Spleen (tissue), 11 donors: ENCODE measurements at regions not wholly inside any gene's neighbourhood (a gene's known extent, or its start where the extent isn't known, plus 50 kb on each side); places are given as distances from the start of the nearest gene placed in this dataset.
A peak's percentile ranks its signal among the peaks of the same experiment; 100 is the strongest.

Experiments used
- DNase-seq: peaks from one replicate; pipeline ENCODE4 v3.0.0-alpha.2; 2020
- H3K27ac ChIP-seq, 8 donors: fragments of 200-600 bp; sonication (generic) in 7 of 8; 1 replicate in 4 of 8; 2 replicates in 4 of 8; pipeline versions ENCODE4 v1.5.0 to v1.8.0; 2016 to 2021; ENCODE audit warnings: inconsistent platforms in 4 of 8, mild to moderate bottlenecking in 4 of 8, moderate library complexity in 1 of 8
- H3K27me3 ChIP-seq, 7 donors: fragments of 200-600 bp; sonication (generic) in 6 of 7; replicated peaks in 1 of 7; 1 replicate in 4 of 7; 2 replicates in 3 of 7; pipeline versions ENCODE4 v1.5.0 to v1.8.0; 2016 to 2021; ENCODE audit warnings: inconsistent platforms in 3 of 7, mild to moderate bottlenecking in 1 of 7
- H3K36me3 ChIP-seq, 6 donors: fragments of 200-600 bp; sonication (generic) in 5 of 6; 1 replicate in 4 of 6; 2 replicates in 2 of 6; pipeline versions ENCODE4 v1.5.0 to v1.8.0; 2016 to 2021; ENCODE audit warnings: inconsistent platforms in 2 of 6
- H3K4me1 ChIP-seq, 6 donors: fragments of 200-600 bp; sonication (generic) in 5 of 6; 1 replicate in 3 of 6; 2 replicates in 3 of 6; pipeline versions ENCODE4 v1.5.0 to v1.8.0; 2016 to 2021; ENCODE audit warnings: inconsistent platforms in 3 of 6
- H3K4me3 ChIP-seq, 8 donors: fragments of 200-600 bp; sonication (generic) in 7 of 8; 1 replicate in 4 of 8; 2 replicates in 4 of 8; pipeline versions ENCODE4 v1.5.0 to v1.8.0; 2016 to 2021; ENCODE audit warnings: inconsistent platforms in 4 of 8, mild to moderate bottlenecking in 4 of 8, moderate library complexity in 2 of 8
- H3K9me3 ChIP-seq, 8 donors: fragments of 200-600 bp; sonication (generic) in 7 of 8; 1 replicate in 4 of 8; 2 replicates in 4 of 8; pipeline versions ENCODE4 v1.5.0 to v1.8.0; 2016 to 2021; ENCODE audit warnings: inconsistent platforms in 4 of 8
- CTCF ChIP-seq, 11 experiments: fragments of 200-600 bp in 7 of 11; fragments of 450-650 bp in 4 of 11; sonication (generic) in 4 of 11; IDR thresholded peaks in 8 of 11; conservative IDR thresholded peaks in 3 of 11; 1 replicate in 7 of 11; 2 replicates in 4 of 11; pipeline versions ENCODE4 v1.4.0 to v1.8.0; 2016 to 2021; ENCODE audit warnings: antibody characterized with exemption in 11 of 11, inconsistent platforms in 4 of 11, mild to moderate bottlenecking in 1 of 11
- POLR2A ChIP-seq, 3 donors: fragments of 450-650 bp; IDR thresholded peaks; one replicate each; pipeline ENCODE4 v1.5.1; 2017; ENCODE audit warnings: antibody characterized with exemption in 3 of 3, mild to moderate bottlenecking in 1 of 3
- POLR2AphosphoS5 ChIP-seq, 3 donors: sonication (generic); formaldehyde crosslinking; IDR thresholded peaks; one replicate each; pipeline ENCODE4 v1.5.1; 2017; ENCODE audit warnings: antibody characterized with exemption in 3 of 3
- WGBS, 5 donors: extraction: QIAGEN DNeasy Blood & Tissue Kit in 3 of 5; methylation state at CpG; one replicate each; pipeline versions ENCODE4 v1.1.5 to v1.1.7; 2013 to 2018; 5-methylcytosine and 5-hydroxymethylcytosine counted together
- intact Hi-C: fragments of 100-400 bp; cut with DNase I; formaldehyde crosslinking; loops from one replicate; pipeline ENCODE4 v1.15.0; 2023; ENCODE audit warnings: low total_unique reads
- donor health status: healthy with polysubstance abuse.
- donor health status: DM: no; HTN: no; CAD: no; lungs with moderate emphysema.
- donor health status: DM: no; HTN: no; CAD: no.
- donor health status: Bipolar disorder and iron deficiency.
- donor health status: healthy.
- donor health status: DM: no; HTN: no; CAD: no.
- donor health status: DM: yes; HTN: yes; CAD: no.

GRCh38 chr2:234768608-234769196, 183.1 kb upstream of the SH3BP4 start:
- no peak for DNase-seq
- intact Hi-C loops, result no loop called here
- H3K4me3 ChIP-seq, result no peak overlapping the region
- no peaks in the 10 kb centered on the region for H3K36me3 ChIP-seq
- H3K27me3 ChIP-seq, result peaks cover 0 to 14% (median 0%) of the 10 kb centered on the region in 7 donors
- TF ChIP-seq POLR2AphosphoS5 (IDR thresholded peaks at IDR 0.05) (no peak), CTCF (IDR thresholded peaks at IDR 0.05 in 8 of 11, conservative IDR thresholded peaks at IDR 0.05 in 3 of 11) (no peak), POLR2A (IDR thresholded peaks at IDR 0.05) (no peak)
- no peaks in the 10 kb centered on the region for H3K4me1 ChIP-seq
- 80 to 96% (median 87%) methylated on average over 9 of the region's 9 CpGs for WGBS, 5 donors
- peak overlapping the region in 5 of 8 donors; percentile 22 to 63 (median 27) for H3K27ac ChIP-seq
- H3K9me3 ChIP-seq, result no peaks in the 10 kb centered on the region

GRCh38 chr2:234765279-234765678, 186.5 kb upstream of the SH3BP4 start:
- DNase-seq, result no peak
- H3K4me3 ChIP-seq, result no peak overlapping the region
- TF ChIP-seq POLR2A (IDR thresholded peaks at IDR 0.05) (no peak), POLR2AphosphoS5 (IDR thresholded peaks at IDR 0.05) (no peak), CTCF (IDR thresholded peaks at IDR 0.05 in 8 of 11, conservative IDR thresholded peaks at IDR 0.05 in 3 of 11) (no peak)
- H3K9me3 ChIP-seq, result peaks cover 0 to 13% (median 9%) of the 10 kb centered on the region in 8 donors
- H3K4me1 ChIP-seq, result no peaks in the 10 kb centered on the region
- peaks cover 0 to 7% (median 0%) of the 10 kb centered on the region in 7 donors for H3K27me3 ChIP-seq
- no peaks in the 10 kb centered on the region for H3K36me3 ChIP-seq
- intact Hi-C loops, result no loop called here
- WGBS, 5 donors, result 69 to 87% (median 75%) methylated on average over 5 of the region's 5 CpGs
- H3K27ac ChIP-seq, result no peak overlapping the region

- H3K27me3 ChIP-seq, result peaks cover 0 to 7% (median 0%) of the 10 kb centered on the region in 7 donors
- H3K27ac ChIP-seq, result no peak overlapping the region
- no peak for DNase-seq
- TF ChIP-seq CTCF (IDR thresholded peaks at IDR 0.05 in 8 of 11, conservative IDR thresholded peaks at IDR 0.05 in 3 of 11), result no peak
- no peak for TF ChIP-seq POLR2AphosphoS5 (IDR thresholded peaks at IDR 0.05)
- no peak for TF ChIP-seq POLR2A (IDR thresholded peaks at IDR 0.05)
- H3K4me3 ChIP-seq, result no peak overlapping the region
- H3K9me3 ChIP-seq, result peaks cover 0 to 17% (median 9%) of the 10 kb centered on the region in 8 donors
- WGBS, 5 donors, result 66 to 95% (median 86%) methylated on average over 3 of the region's 3 CpGs
- intact Hi-C loops, result no loop called here
- no peaks in the 10 kb centered on the region for H3K36me3 ChIP-seq
- H3K4me1 ChIP-seq, result no peaks in the 10 kb centered on the region
These were observed 187.4 kb upstream of the SH3BP4 start for GRCh38 chr2:234764372-234764771.

- 67 to 76% (median 74%) methylated on average over 12 to 13 of the region's 13 CpGs for WGBS, 5 donors
- TF ChIP-seq POLR2A (IDR thresholded peaks at IDR 0.05), result no peak
- no peak for TF ChIP-seq POLR2AphosphoS5 (IDR thresholded peaks at IDR 0.05)
- no peak for TF ChIP-seq CTCF (IDR thresholded peaks at IDR 0.05 in 8 of 11, conservative IDR thresholded peaks at IDR 0.05 in 3 of 11)
- no peak overlapping the region for H3K27ac ChIP-seq
- no peak for DNase-seq
- peaks cover 0 to 7% (median 0%) of the 10 kb centered on the region in 7 donors for H3K27me3 ChIP-seq
- no peak overlapping the region for H3K4me3 ChIP-seq
- no peaks in the 10 kb centered on the region for H3K4me1 ChIP-seq
- intact Hi-C loops, result no loop called here
- peaks cover 0 to 17% (median 9%) of the 10 kb centered on the region in 8 donors for H3K9me3 ChIP-seq
- H3K36me3 ChIP-seq, result no peaks in the 10 kb centered on the region
These were observed 188.6 kb upstream of the SH3BP4 start for GRCh38 chr2:234763002-234763873.
